GM12874 (cell line): ENCODE measurements at regions not wholly inside any gene's neighbourhood (a gene's known extent, or its start where the extent isn't known, plus 50 kb on each side); places are given as distances from the start of the nearest gene placed in this dataset.

Source experiments
- CTCF ChIP-seq: IDR thresholded peaks from 2 replicates; pipeline ENCODE4 v1.5.1; 2011; ENCODE audit warnings: low read depth, mild to moderate bottlenecking, control low read depth, low read length, moderate library complexity; ENCODE audit not compliant: insufficient read depth

- no peak for TF ChIP-seq CTCF
Measured at GRCh38 chr6:25006565-25007001, 70.8 kb upstream of the RIPOR2 start.

- TF ChIP-seq CTCF = no peak
Measured at GRCh38 chr6:25007269-25007699, 71.5 kb upstream of the RIPOR2 start.

- no peak for TF ChIP-seq CTCF
Measured at GRCh38 chr6:25008707-25009392, 73.1 kb upstream of the RIPOR2 start.

GRCh38 chr6:25009393-25009710, 73.6 kb upstream of the RIPOR2 start:
- TF ChIP-seq CTCF = no peak

GRCh38 chr6:25010176-25010575, 74.4 kb upstream of the RIPOR2 start:
- TF ChIP-seq CTCF = no peak

GRCh38 chr6:25010902-25011625, 75.3 kb upstream of the RIPOR2 start:
- TF ChIP-seq CTCF = no peak

GRCh38 chr6:25012657-25013056, 76.9 kb upstream of the RIPOR2 start:
- no peak for TF ChIP-seq CTCF
